ENCODE measurements at regions not wholly inside any gene's neighbourhood (a gene's known extent, or its start where the extent isn't known, plus 50 kb on each side); places are given as distances from the start of the nearest gene placed in this dataset.
"Not testable (repeated sequence)": the region's sequence is repeated elsewhere in the genome, so short reads cannot be mapped to it uniquely, and the experiment has no call there.

DNA sequence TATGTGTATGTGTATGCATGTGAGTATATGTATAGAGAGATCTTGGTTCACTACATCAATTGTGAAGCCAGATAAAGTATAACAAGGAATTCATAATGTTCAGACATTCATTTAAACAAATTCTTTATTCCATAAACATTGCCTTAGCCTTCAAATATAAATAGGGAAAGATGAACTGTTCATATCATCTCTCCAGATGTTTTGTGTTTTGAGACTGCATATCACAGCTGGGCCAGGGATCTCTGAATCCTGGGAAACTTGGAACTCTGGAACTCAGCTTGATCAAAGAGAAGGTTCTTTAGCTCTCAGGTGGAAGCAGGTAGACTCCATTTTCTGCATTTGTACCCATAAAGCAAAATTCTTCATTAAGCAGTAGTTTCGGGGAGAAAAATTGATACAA, 272.6 kb upstream of the ETAA1 start:
- no peak for TF ChIP-seq Cebpa-rat (IDR thresholded peaks at IDR 0.05)
- no peaks in the 10 kb centered on the region for H4K20me1 ChIP-seq
- H3K4me1 ChIP-seq, result no peaks in the 10 kb centered on the region
- H3K27me3 ChIP-seq, result no peaks in the 10 kb centered on the region
- H3K36me3 ChIP-seq, result no peaks in the 10 kb centered on the region
- H3K4me2 ChIP-seq, result no peak overlapping the region
- H3K4me3 ChIP-seq, result no peak overlapping the region
- H3K9me3 ChIP-seq (replicated peaks in 1 of 11), result no peaks in the 10 kb centered on the region
- no peak overlapping the region for H3K9ac ChIP-seq
- H3K27ac ChIP-seq, result no peak overlapping the region

DNA sequence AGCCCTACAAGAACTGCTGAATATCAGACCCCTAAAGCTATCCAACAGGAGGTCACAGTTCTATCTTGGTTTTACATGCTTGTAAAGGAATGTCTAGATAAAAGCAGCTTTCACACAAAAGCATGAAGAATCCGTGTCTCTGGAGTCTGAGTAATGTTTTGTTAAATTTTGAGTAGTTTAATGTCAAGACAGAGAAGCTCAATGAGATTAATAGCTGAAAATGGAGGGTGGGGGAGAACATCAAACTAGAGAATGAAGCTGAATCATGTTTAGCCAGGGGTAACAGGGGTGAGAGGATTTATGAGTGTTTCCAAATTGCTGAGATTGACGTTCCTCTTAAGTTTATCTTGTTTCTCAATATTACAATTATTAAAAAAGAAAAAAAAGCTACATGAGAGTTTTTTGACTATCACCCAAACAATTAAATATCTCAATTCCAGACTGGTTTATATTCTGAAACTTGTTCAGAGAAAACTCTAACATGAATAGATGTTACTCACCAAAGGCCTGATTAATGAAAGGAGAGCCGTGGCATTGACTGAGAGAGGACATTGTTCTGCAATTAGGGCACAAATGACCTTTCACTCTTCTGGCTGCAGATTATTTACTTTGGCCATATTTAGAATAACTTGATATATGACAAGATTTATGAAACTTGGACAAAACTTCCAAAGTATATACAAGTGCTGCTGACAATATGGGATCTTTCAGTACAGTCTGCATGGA, 266.4 kb upstream of the ETAA1 start:
- H3K9ac ChIP-seq, result no peak overlapping the region
- no peaks in the 10 kb centered on the region for H3K36me3 ChIP-seq
- no peaks in the 10 kb centered on the region for H3K4me1 ChIP-seq
- H3K9me3 ChIP-seq (replicated peaks in 1 of 11), result no peaks in the 10 kb centered on the region
- H3K27ac ChIP-seq, result no peak overlapping the region
- no peaks in the 10 kb centered on the region for H4K20me1 ChIP-seq
- TF ChIP-seq Cebpa-rat (IDR thresholded peaks at IDR 0.05), result no peak
- H3K4me3 ChIP-seq, result no peak overlapping the region
- no peaks in the 10 kb centered on the region for H3K27me3 ChIP-seq
- no peak overlapping the region for H3K4me2 ChIP-seq

DNA sequence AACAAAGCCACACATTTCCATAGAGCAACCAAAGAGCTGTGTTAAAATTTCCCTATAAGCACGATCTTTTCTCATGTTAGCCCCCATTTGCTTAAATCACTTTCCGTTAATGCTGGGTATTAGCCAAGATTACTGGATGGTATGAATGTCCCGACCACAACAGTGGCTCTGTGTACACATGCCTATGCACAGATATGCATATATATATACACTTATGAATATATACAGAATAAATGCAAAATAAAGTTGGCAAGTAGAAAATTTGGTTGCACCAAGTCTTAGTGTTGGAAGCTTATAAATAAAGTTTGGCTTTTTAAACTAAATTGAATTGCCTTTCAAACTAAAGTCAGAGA, 265.9 kb upstream of the ETAA1 start:
- TF ChIP-seq Cebpa-rat (IDR thresholded peaks at IDR 0.05), result no peak
- Histone ChIP-seq H3K9ac (no peak overlapping the region), H3K4me3 (no peak overlapping the region), H3K4me2 (no peak overlapping the region), H4K20me1 (no peaks in the 10 kb centered on the region), H3K27me3 (no peaks in the 10 kb centered on the region), H3K4me1 (no peaks in the 10 kb centered on the region), H3K9me3 (replicated peaks in 1 of 11) (no peaks in the 10 kb centered on the region), H3K27ac (no peak overlapping the region), H3K36me3 (no peaks in the 10 kb centered on the region)

DNA sequence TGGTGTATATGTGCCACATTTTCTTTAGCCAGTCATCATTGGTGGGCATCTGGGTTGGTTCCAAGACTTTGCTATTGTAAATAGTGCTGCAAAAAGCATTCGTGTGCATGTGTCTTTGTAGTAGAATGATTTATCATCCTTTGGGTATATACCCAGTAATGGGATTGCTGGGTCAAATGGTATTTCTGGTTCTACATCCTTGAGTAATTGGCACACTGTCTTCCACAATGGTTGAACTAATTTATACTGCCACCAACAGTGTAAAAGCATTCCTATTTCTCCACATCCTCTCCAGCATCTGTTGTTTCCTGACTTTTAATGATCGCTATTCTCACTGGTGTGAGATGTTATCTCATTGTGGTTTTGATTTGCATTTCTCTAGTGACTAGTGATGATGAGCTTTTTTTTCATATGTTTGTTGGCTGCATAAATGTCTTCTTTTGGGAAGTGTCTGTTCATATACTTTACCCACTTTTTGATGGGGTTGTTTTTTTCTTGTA, 264.6 kb upstream of the ETAA1 start:
- H4K20me1 ChIP-seq; H3K27me3 ChIP-seq; H3K4me2 ChIP-seq; H3K27ac ChIP-seq; H3K4me1 ChIP-seq; H3K9me3 ChIP-seq (replicated peaks in 1 of 11); H3K4me3 ChIP-seq; H3K36me3 ChIP-seq; H3K9ac ChIP-seq: not testable (repeated sequence)

DNA sequence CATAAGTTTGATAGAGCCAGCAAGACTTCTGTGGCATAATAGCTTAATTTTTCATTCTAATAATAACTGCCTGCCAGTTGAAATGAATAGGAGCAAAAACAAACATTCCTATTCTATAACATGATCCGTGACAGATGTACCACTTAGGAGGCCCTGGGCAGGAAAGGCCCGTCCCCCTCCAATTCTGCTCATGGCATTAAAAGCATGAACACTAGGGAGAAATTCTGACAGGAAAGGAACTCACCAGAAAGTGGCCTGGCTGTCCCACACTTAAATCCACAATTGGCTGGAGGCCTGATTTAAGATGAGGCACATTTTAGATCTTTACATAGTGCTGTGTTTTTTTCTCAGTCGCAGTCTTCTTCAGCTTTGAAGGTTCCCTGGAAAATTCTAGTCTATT, 261.9 kb upstream of the ETAA1 start:
- no peak overlapping the region for H3K4me3 ChIP-seq
- no peaks in the 10 kb centered on the region for H3K27me3 ChIP-seq
- H4K20me1 ChIP-seq, result no peaks in the 10 kb centered on the region; a peak in 1 of 22 replicates
- no peaks in the 10 kb centered on the region for H3K36me3 ChIP-seq
- no peak overlapping the region for H3K9ac ChIP-seq
- no peak overlapping the region for H3K4me2 ChIP-seq
- no peaks in the 10 kb centered on the region for H3K4me1 ChIP-seq
- no peak overlapping the region for H3K27ac ChIP-seq
- no peak for TF ChIP-seq Cebpa-rat (IDR thresholded peaks at IDR 0.05)
- H3K9me3 ChIP-seq (replicated peaks in 1 of 11), result no peaks in the 10 kb centered on the region

DNA sequence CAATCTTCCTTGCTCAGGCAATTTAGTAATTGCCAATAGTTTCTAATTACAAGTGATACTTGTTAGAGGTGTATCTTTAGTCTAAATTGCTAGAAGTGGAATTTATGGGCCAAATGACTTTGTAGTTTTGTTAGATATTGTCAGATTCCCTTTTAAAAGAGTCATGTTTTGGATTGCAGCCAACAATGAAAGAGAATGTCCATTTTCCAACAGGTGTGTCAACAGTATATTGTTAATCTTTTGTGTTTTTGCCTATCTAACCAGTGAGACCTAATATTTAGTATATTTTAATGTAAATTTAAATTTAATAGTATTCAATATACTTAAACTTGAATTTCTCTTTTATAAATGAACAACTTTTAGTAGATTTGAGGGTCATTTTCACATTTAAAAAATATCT, 259.4 kb upstream of the ETAA1 start:
- H3K4me3 ChIP-seq, result no peak overlapping the region
- TF ChIP-seq Cebpa-rat (IDR thresholded peaks at IDR 0.05), result no peak
- no peak overlapping the region for H3K27ac ChIP-seq
- no peak overlapping the region for H3K4me2 ChIP-seq
- no peaks in the 10 kb centered on the region; a peak in 1 of 22 replicates for H4K20me1 ChIP-seq
- H3K9me3 ChIP-seq (replicated peaks in 1 of 11), result no peaks in the 10 kb centered on the region
- H3K4me1 ChIP-seq, result no peaks in the 10 kb centered on the region
- H3K27me3 ChIP-seq, result no peaks in the 10 kb centered on the region
- no peaks in the 10 kb centered on the region for H3K36me3 ChIP-seq
- H3K9ac ChIP-seq, result no peak overlapping the region

DNA sequence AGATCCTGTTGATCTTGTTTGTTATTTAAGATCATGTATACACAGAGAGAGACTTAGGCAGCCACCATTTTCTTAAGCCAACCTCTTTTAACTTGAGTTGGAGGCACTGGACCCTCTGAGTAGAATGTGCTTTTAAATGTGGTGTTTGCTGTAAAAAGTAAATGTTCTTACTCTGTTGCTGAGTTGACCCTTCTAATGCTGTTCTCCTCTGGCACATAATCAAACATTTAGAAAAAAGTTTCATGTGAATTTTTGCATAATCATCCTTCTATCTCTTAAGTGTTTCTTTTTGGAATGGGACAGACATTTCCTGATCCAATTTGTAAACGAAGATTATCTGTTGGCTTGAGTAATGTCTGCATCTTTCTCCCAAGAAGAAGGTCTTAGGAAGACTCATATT, 255.1 kb upstream of the ETAA1 start:
- H3K27ac ChIP-seq, result no peak overlapping the region
- no peaks in the 10 kb centered on the region for H3K4me1 ChIP-seq
- no peak overlapping the region for H3K4me3 ChIP-seq
- no peaks in the 10 kb centered on the region for H3K9me3 ChIP-seq (replicated peaks in 1 of 11)
- H3K9ac ChIP-seq, result no peak overlapping the region
- no peak for TF ChIP-seq Cebpa-rat (IDR thresholded peaks at IDR 0.05)
- H3K27me3 ChIP-seq, result no peaks in the 10 kb centered on the region
- H3K36me3 ChIP-seq, result no peaks in the 10 kb centered on the region
- no peak overlapping the region for H3K4me2 ChIP-seq
- H4K20me1 ChIP-seq, result no peaks in the 10 kb centered on the region; a peak in 1 of 22 replicates

DNA sequence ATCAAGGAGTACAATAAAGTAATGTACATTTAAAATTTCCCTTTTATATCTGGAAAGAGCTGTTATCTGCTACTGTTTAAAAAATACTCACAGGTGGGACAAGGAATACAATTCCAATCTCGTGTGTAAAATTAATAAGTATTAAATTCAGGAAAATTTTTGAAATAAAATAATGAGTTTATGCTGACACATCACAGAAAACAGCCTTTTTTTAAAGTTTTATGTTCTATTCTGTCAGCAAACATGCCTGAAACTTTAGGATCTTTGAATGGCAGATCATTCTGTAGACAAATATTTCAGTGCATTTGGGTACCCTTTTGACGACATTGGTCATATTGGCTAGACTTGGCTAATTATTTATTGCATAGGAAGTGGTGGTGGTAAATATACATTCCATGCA, 254.4 kb upstream of the ETAA1 start:
- no peaks in the 10 kb centered on the region for H3K9me3 ChIP-seq (replicated peaks in 1 of 11)
- H4K20me1 ChIP-seq, result no peaks in the 10 kb centered on the region; a peak in 1 of 22 replicates
- H3K36me3 ChIP-seq, result no peaks in the 10 kb centered on the region
- no peak for TF ChIP-seq Cebpa-rat (IDR thresholded peaks at IDR 0.05)
- no peak overlapping the region for H3K4me2 ChIP-seq
- no peak overlapping the region for H3K4me3 ChIP-seq
- H3K9ac ChIP-seq, result no peak overlapping the region
- H3K27ac ChIP-seq, result no peak overlapping the region
- H3K27me3 ChIP-seq, result no peaks in the 10 kb centered on the region
- H3K4me1 ChIP-seq, result no peaks in the 10 kb centered on the region

DNA sequence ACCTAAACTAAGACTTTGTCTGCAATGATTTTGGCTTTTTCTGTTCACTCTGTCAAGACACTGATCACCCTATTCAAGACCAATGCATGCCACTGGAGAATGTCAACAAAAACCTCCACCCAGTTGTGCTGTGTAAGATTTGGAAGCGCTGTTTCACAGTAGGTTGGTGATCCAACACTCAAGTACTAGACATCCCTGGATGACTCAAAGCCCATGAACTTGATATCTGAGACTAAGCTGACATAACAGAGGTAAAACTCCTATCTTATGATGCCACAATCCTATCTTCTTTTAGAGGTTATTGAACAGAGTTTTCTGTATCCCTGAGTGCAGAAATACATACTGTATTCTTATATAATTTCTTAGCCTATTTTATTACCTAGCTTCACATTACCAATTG, 251.3 kb upstream of the ETAA1 start:
- no peak overlapping the region for H3K27ac ChIP-seq
- no peaks in the 10 kb centered on the region for H4K20me1 ChIP-seq
- H3K27me3 ChIP-seq, result no peaks in the 10 kb centered on the region
- H3K4me3 ChIP-seq, result no peak overlapping the region
- no peaks in the 10 kb centered on the region for H3K9me3 ChIP-seq (replicated peaks in 1 of 11)
- TF ChIP-seq Cebpa-rat (IDR thresholded peaks at IDR 0.05), result no peak
- no peak overlapping the region for H3K4me2 ChIP-seq
- H3K36me3 ChIP-seq, result no peaks in the 10 kb centered on the region
- H3K4me1 ChIP-seq, result no peaks in the 10 kb centered on the region
- H3K9ac ChIP-seq, result no peak overlapping the region

DNA sequence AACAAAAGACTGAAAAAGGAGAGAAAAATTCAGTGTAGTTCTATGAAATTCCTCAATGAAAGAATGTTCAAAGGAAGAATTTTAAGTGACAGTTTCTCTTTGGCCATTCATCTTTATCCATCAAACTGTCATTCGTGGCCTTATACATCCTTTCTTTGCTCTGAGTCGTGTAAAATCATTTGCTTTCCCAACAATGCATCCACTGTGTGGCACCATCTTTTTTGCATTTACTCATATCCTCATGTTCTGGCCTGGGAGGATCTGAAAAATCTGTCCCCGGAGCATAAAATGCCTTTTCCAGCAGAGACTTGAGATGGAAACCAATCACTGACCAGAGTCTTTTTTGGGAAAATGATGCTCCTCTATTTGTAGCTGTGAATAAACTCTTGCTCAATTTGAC, 240.3 kb upstream of the ETAA1 start:
- no peaks in the 10 kb centered on the region for H3K27me3 ChIP-seq
- H3K4me3 ChIP-seq, result no peak overlapping the region
- H3K4me1 ChIP-seq, result 0 out of 20 replicates have a peak, but pooled peaks cover 0 to 7% (median 0%) of the 10 kb centered on the region in 10 experiments
- H3K4me2 ChIP-seq, result no peak overlapping the region
- H3K27ac ChIP-seq, result no peak overlapping the region
- no peaks in the 10 kb centered on the region for H3K36me3 ChIP-seq
- TF ChIP-seq Cebpa-rat (IDR thresholded peaks at IDR 0.05), result no peak
- no peaks in the 10 kb centered on the region for H4K20me1 ChIP-seq
- no peak overlapping the region for H3K9ac ChIP-seq
- peaks cover 0 to 6% (median 0%) of the 10 kb centered on the region in 11 experiments; a peak in 3 of 22 replicates for H3K9me3 ChIP-seq (replicated peaks in 1 of 11)

Measured in BLaER1 treated with 17β-estradiol and CSF1 and Interleukin-3, amounts not matched to agents 10 nM and 100 nM (cell line).